ENCODE measurements at regions not wholly inside any gene's neighbourhood (a gene's known extent, or its start where the extent isn't known, plus 50 kb on each side); places are given as distances from the start of the nearest gene placed in this dataset.

DNA sequence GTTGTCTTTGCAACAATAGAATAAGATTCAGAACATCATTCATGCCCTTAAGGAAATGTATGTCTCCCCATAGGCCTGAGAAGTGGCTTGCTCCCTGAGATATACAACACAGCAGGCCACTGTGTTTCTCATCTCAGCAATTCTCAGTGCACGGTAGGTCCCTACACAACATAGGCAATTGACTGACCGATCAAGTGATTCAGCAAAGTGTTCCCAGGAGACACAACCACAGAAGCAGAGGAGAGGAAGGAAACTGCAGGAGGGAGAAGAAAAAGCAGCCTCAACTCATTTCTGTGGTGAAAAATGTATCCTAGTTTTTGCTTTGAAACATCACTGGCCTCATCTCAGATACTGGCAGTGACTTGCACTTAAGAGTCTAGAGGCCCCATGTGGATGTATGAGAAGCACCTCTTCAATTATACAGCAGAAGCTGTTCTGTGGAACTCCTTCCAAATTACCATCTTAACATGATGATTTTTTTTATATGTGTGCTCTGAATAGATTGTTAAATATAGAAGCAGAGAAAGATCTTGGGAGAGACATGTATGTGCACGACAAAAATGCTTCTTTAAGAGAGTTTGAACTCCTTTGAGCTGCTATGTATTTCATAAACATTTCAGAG, 306.8 kb downstream of the XPNPEP1 start:
- TF ChIP-seq CTCF (IDR thresholded peaks at IDR 0.05): no peak
- no peak for TF ChIP-seq POLR2A (IDR thresholded peaks at IDR 0.05)

Measured in ovary (tissue), 3 donors.